Effector memory CD8-positive, alpha-beta T cell (primary cell): ENCODE measurements at regions not wholly inside any gene's neighbourhood (a gene's known extent, or its start where the extent isn't known, plus 50 kb on each side); places are given as distances from the start of the nearest gene placed in this dataset.

Experiments
- ATAC-seq: fragments of 150-1000 bp; cut with Tn5 transposase; replicated peaks from 2 replicates; pipeline ENCODE4 v1.10.0; 2021; ENCODE audit warnings: mild to moderate bottlenecking, moderate library complexity
- DNase-seq, 3 experiments: peaks; one replicate each; pipeline ENCODE4 v3.0.0; 2021
- H3K27ac Mint-ChIP-seq, 2 donors: one replicate each; pipeline ENCODE4 v1.8.0; 2022; ENCODE audit warnings: mild to moderate bottlenecking in 2 of 2, mixed read lengths in 2 of 2, moderate library complexity in 2 of 2
- H3K27me3 Mint-ChIP-seq, 2 donors: one replicate each; pipeline ENCODE4 v1.8.0; 2022; ENCODE audit warnings: mixed read lengths in 2 of 2
- H3K36me3 Mint-ChIP-seq: one replicate; pipeline ENCODE4 v1.8.0; 2022; ENCODE audit warnings: mild to moderate bottlenecking, moderate library complexity, mixed read lengths; ENCODE audit not compliant: insufficient read depth
- H3K4me1 Mint-ChIP-seq, 2 donors: one replicate each; pipeline ENCODE4 v1.8.0; 2022; ENCODE audit warnings: low read depth in 2 of 2, mixed read lengths in 2 of 2
- H3K4me3 Mint-ChIP-seq, 2 donors: one replicate each; pipeline ENCODE4 v1.8.0; 2022; ENCODE audit warnings: mild to moderate bottlenecking in 2 of 2, mixed read lengths in 2 of 2, moderate library complexity in 2 of 2
- H3K9me3 Mint-ChIP-seq, 2 donors: one replicate each; pipeline ENCODE4 v1.8.0; 2022; ENCODE audit warnings: mixed read lengths in 2 of 2

- Mint-ChIP-seq H3K4me1 (no peaks in the 10 kb centered on the region), H3K9me3 (peaks cover 3 to 5% of the 10 kb centered on the region in 2 donors), H3K36me3 (peaks cover 2% of the 10 kb centered on the region), H3K27me3 (peaks cover 36 to 82% of the 10 kb centered on the region in 2 donors), H3K4me3 (no peak overlapping the region), H3K27ac (no peak overlapping the region)
- ATAC-seq (no peak), DNase-seq (no peak)
Measured at GRCh38 chr14:76656592-76656991, 104.7 kb upstream of the VASH1 start.

GRCh38 chr14:76657404-76657803 is 103.9 kb upstream of the VASH1 start:
- DNase-seq (no peak), ATAC-seq (no peak)
- Mint-ChIP-seq H3K9me3 (peaks cover 3 to 5% of the 10 kb centered on the region in 2 donors), H3K27ac (no peak overlapping the region), H3K4me1 (no peaks in the 10 kb centered on the region), H3K4me3 (no peak overlapping the region), H3K27me3 (peaks cover 36 to 81% of the 10 kb centered on the region in 2 donors), H3K36me3 (peaks cover 2% of the 10 kb centered on the region)

- Mint-ChIP-seq H3K9me3 (peaks cover 3 to 5% of the 10 kb centered on the region in 2 donors), H3K27me3 (peaks cover 36 to 83% of the 10 kb centered on the region in 2 donors)
- ATAC-seq: no peak
Measured at GRCh38 chr14:76657846-76658245, 103.4 kb upstream of the VASH1 start.

GRCh38 chr14:76662580-76662979 is 98.7 kb upstream of the VASH1 start:
- H3K27me3 Mint-ChIP-seq: peaks cover 29 to 77% of the 10 kb centered on the region in 2 donors
- H3K4me3 Mint-ChIP-seq: no peak overlapping the region
- peaks cover 3 to 5% of the 10 kb centered on the region in 2 donors for H3K9me3 Mint-ChIP-seq
- DNase-seq: no peak
- H3K27ac Mint-ChIP-seq: no peak overlapping the region
- H3K4me1 Mint-ChIP-seq: no peaks in the 10 kb centered on the region
- no peaks in the 10 kb centered on the region for H3K36me3 Mint-ChIP-seq
- ATAC-seq: no peak

More at GRCh38 chr14:76657846-76658245, 103.4 kb upstream of the VASH1 start:
- DNase-seq: no peak
- no peaks in the 10 kb centered on the region for H3K4me1 Mint-ChIP-seq
- H3K4me3 Mint-ChIP-seq: no peak overlapping the region
- H3K36me3 Mint-ChIP-seq: peaks cover 2% of the 10 kb centered on the region
- H3K27ac Mint-ChIP-seq: no peak overlapping the region

- peaks cover 17 to 61% of the 10 kb centered on the region in 2 donors for H3K27me3 Mint-ChIP-seq
- no peaks in the 10 kb centered on the region for H3K9me3 Mint-ChIP-seq
- H3K4me3 Mint-ChIP-seq: no peak overlapping the region
- no peaks in the 10 kb centered on the region for H3K4me1 Mint-ChIP-seq
- DNase-seq (no peak), ATAC-seq (no peak)
- H3K36me3 Mint-ChIP-seq: no peaks in the 10 kb centered on the region
- H3K27ac Mint-ChIP-seq: no peak overlapping the region
Measured at GRCh38 chr14:76664790-76665189, 96.5 kb upstream of the VASH1 start.

- Mint-ChIP-seq H3K27ac (no peak overlapping the region), H3K9me3 (no peaks in the 10 kb centered on the region), H3K4me3 (no peak overlapping the region), H3K4me1 (no peaks in the 10 kb centered on the region), H3K27me3 (peaks cover 11 to 45% of the 10 kb centered on the region in 2 donors), H3K36me3 (no peaks in the 10 kb centered on the region)
- ATAC-seq (no peak), DNase-seq (no peak)
Measured at GRCh38 chr14:76666746-76667145, 94.5 kb upstream of the VASH1 start.

- no peaks in the 10 kb centered on the region for H3K36me3 Mint-ChIP-seq
- H3K27ac Mint-ChIP-seq: no peak overlapping the region
- H3K27me3 Mint-ChIP-seq: peaks cover 14 to 45% of the 10 kb centered on the region in 2 donors
- no peak overlapping the region for H3K4me3 Mint-ChIP-seq
- H3K9me3 Mint-ChIP-seq: no peaks in the 10 kb centered on the region
- no peak for ATAC-seq
- DNase-seq: no peak
- H3K4me1 Mint-ChIP-seq: no peaks in the 10 kb centered on the region
Measured at GRCh38 chr14:76669770-76670169, 91.5 kb upstream of the VASH1 start.

GRCh38 chr14:76672123-76672522 is 89.1 kb upstream of the VASH1 start:
- Mint-ChIP-seq H3K27me3 (peaks cover 26 to 41% of the 10 kb centered on the region in 2 donors), H3K4me1 (no peaks in the 10 kb centered on the region), H3K27ac (no peak overlapping the region), H3K36me3 (no peaks in the 10 kb centered on the region), H3K4me3 (no peak overlapping the region), H3K9me3 (no peaks in the 10 kb centered on the region)
- DNase-seq (no peak), ATAC-seq (no peak)

- Mint-ChIP-seq H3K27ac (no peak overlapping the region), H3K36me3 (no peaks in the 10 kb centered on the region), H3K9me3 (no peaks in the 10 kb centered on the region), H3K4me3 (no peak overlapping the region), H3K4me1 (no peaks in the 10 kb centered on the region), H3K27me3 (peaks cover 33 to 50% of the 10 kb centered on the region in 2 donors)
- DNase-seq (no peak), ATAC-seq (no peak)
Measured at GRCh38 chr14:76673261-76673660, 88.0 kb upstream of the VASH1 start.

GRCh38 chr14:76675046-76675445 is 86.2 kb upstream of the VASH1 start:
- Mint-ChIP-seq H3K4me3 (no peak overlapping the region), H3K27me3 (peaks cover 33 to 44% of the 10 kb centered on the region in 2 donors), H3K9me3 (peaks cover 0 to under 1% of the 10 kb centered on the region in 2 donors), H3K27ac (no peak overlapping the region), H3K36me3 (no peaks in the 10 kb centered on the region), H3K4me1 (no peaks in the 10 kb centered on the region)
- ATAC-seq (no peak), DNase-seq (no peak)

- H3K4me1 Mint-ChIP-seq: no peaks in the 10 kb centered on the region
Measured at GRCh38 chr14:76676539-76676938, 84.7 kb upstream of the VASH1 start.

GRCh38 chr14:76677534-76678145 is 83.6 kb upstream of the VASH1 start:
- no peak overlapping the region for H3K4me3 Mint-ChIP-seq

More at GRCh38 chr14:76676539-76676938, 84.7 kb upstream of the VASH1 start:
- H3K27ac Mint-ChIP-seq: no peak overlapping the region
- H3K4me3 Mint-ChIP-seq: no peak overlapping the region
- peaks cover 6 to 8% of the 10 kb centered on the region in 2 donors for H3K9me3 Mint-ChIP-seq
- no peaks in the 10 kb centered on the region for H3K36me3 Mint-ChIP-seq
- no peak for DNase-seq
- no peak for ATAC-seq
- peaks cover 39 to 43% of the 10 kb centered on the region in 2 donors for H3K27me3 Mint-ChIP-seq

GRCh38 chr14:76678244-76678800 is 82.9 kb upstream of the VASH1 start:
- H3K27me3 Mint-ChIP-seq: peaks cover 38 to 39% of the 10 kb centered on the region in 2 donors
- H3K36me3 Mint-ChIP-seq: no peaks in the 10 kb centered on the region
- H3K4me3 Mint-ChIP-seq: no peak overlapping the region
- no peak for DNase-seq
- H3K4me1 Mint-ChIP-seq: no peaks in the 10 kb centered on the region
- ATAC-seq: no peak
- H3K9me3 Mint-ChIP-seq: peaks cover 6 to 8% of the 10 kb centered on the region in 2 donors
- H3K27ac Mint-ChIP-seq: no peak overlapping the region

More at GRCh38 chr14:76677534-76678145, 83.6 kb upstream of the VASH1 start:
- DNase-seq: no peak
- ATAC-seq: no peak
- Mint-ChIP-seq H3K27me3 (peaks cover 39 to 43% of the 10 kb centered on the region in 2 donors), H3K27ac (no peak overlapping the region), H3K4me1 (no peaks in the 10 kb centered on the region), H3K36me3 (no peaks in the 10 kb centered on the region), H3K9me3 (peaks cover 6 to 8% of the 10 kb centered on the region in 2 donors)

- peaks cover 6 to 8% of the 10 kb centered on the region in 2 donors for H3K9me3 Mint-ChIP-seq
Measured at GRCh38 chr14:76682367-76682766, 78.9 kb upstream of the VASH1 start.

More at GRCh38 chr14:76682367-76682766, 78.9 kb upstream of the VASH1 start:
- no peak for ATAC-seq
- no peaks in the 10 kb centered on the region for H3K4me1 Mint-ChIP-seq
- H3K36me3 Mint-ChIP-seq: no peaks in the 10 kb centered on the region
- no peak overlapping the region for H3K27ac Mint-ChIP-seq
- peaks cover 26 to 27% of the 10 kb centered on the region in 2 donors for H3K27me3 Mint-ChIP-seq
- H3K4me3 Mint-ChIP-seq: no peak overlapping the region
- DNase-seq: no peak
